Kidney (tissue), 13 donors: ENCODE measurements at regions not wholly inside any gene's neighbourhood (a gene's known extent, or its start where the extent isn't known, plus 50 kb on each side); places are given as distances from the start of the nearest gene placed in this dataset.
A peak's percentile ranks its signal among the peaks of the same experiment; 100 is the strongest.

Experiments used
- DNase-seq, 5 donors: peaks; one replicate each; pipeline ENCODE4 v3.0.0-alpha.2; 2013 to 2020
- FAIRE-seq: peaks from 2 replicates; lab custom pipeline; 2012; peaks lifted over from hg19 to GRCh38; lab: Jason Lieb, UNC
- H3K27ac ChIP-seq, 2 donors: one replicate each; pipeline ENCODE4 v1.7.0; 2013; ENCODE audit warnings: low read depth in 2 of 2, low read length in 2 of 2, inconsistent platforms in 1 of 2
- H3K27me3 ChIP-seq: one replicate; pipeline ENCODE4 v1.7.1; 2013; ENCODE audit warnings: low read length, inconsistent platforms; ENCODE audit not compliant: control insufficient read depth, insufficient read depth
- H3K36me3 ChIP-seq, 3 donors: one replicate each; pipeline versions ENCODE4 v1.7.0 to v1.7.1; 2013; ENCODE audit warnings: low read length in 3 of 3, control low read depth in 1 of 3, inconsistent platforms in 1 of 3; ENCODE audit not compliant: insufficient read depth in 3 of 3, control insufficient read depth in 2 of 3
- H3K4me1 ChIP-seq, 3 donors: one replicate each; pipeline versions ENCODE4 v1.7.0 to v1.7.1; 2013; ENCODE audit warnings: low read length in 3 of 3, inconsistent platforms in 1 of 3, low read depth in 1 of 3; ENCODE audit not compliant: control insufficient read depth in 2 of 3, insufficient read depth in 2 of 3
- H3K4me3 ChIP-seq, 3 donors: one replicate each; pipeline versions ENCODE4 v1.7.0 to v1.8.1; 2013; ENCODE audit warnings: low read length in 3 of 3, control low read depth in 1 of 3, inconsistent platforms in 1 of 3
- H3K9ac ChIP-seq, 3 donors: one replicate each; pipeline versions ENCODE4 v1.7.0 to v1.7.1; 2013; ENCODE audit warnings: low read length in 3 of 3, control low read depth in 1 of 3, inconsistent platforms in 1 of 3
- H3K9me3 ChIP-seq, 3 donors: one replicate each; pipeline versions ENCODE4 v1.7.0 to v1.7.1; 2013; ENCODE audit warnings: low read length in 3 of 3, control low read depth in 1 of 3, inconsistent platforms in 1 of 3; ENCODE audit not compliant: control insufficient read depth in 2 of 3, insufficient read depth in 1 of 3
- intact Hi-C: fragments of 100-400 bp; cut with DNase I; formaldehyde crosslinking; loops from one replicate; pipeline ENCODE4 v1.11.1; 2022
- TF ChIP-seq, protein P1 (sequence below): IDR thresholded peaks from 3 replicates; pipeline ENCODE4 v1.5.1; 2012; ENCODE audit warnings: mild to moderate bottlenecking, moderate library complexity, borderline replicate concordance; ENCODE audit not compliant: insufficient read depth; ENCODE audit errors: extremely low read depth
- donor health status: control.
- donor health status: control.
- donor health status: control.
- donor health status: control.
- donor health status: control.
- donor health status: DM: yes; HTN: yes; CAD: no.
- donor health status: Normal renal cell carcinoma (clear cell type).

GRCh38 chr1:17979815-17980214 lies 127.8 kb upstream of the IGSF21 start:
- intact Hi-C loops, result no loop called here
- TF ChIP-seq, protein P1, sequence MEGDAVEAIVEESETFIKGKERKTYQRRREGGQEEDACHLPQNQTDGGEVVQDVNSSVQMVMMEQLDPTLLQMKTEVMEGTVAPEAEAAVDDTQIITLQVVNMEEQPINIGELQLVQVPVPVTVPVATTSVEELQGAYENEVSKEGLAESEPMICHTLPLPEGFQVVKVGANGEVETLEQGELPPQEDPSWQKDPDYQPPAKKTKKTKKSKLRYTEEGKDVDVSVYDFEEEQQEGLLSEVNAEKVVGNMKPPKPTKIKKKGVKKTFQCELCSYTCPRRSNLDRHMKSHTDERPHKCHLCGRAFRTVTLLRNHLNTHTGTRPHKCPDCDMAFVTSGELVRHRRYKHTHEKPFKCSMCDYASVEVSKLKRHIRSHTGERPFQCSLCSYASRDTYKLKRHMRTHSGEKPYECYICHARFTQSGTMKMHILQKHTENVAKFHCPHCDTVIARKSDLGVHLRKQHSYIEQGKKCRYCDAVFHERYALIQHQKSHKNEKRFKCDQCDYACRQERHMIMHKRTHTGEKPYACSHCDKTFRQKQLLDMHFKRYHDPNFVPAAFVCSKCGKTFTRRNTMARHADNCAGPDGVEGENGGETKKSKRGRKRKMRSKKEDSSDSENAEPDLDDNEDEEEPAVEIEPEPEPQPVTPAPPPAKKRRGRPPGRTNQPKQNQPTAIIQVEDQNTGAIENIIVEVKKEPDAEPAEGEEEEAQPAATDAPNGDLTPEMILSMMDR, result no peak
- DNase-seq (no peak), FAIRE-seq (no peak)
- H3K9me3 ChIP-seq, result no peaks in the 10 kb centered on the region
- no peak overlapping the region for H3K9ac ChIP-seq
- H3K4me1 ChIP-seq, result no peaks in the 10 kb centered on the region
- no peak overlapping the region for H3K4me3 ChIP-seq
- H3K36me3 ChIP-seq, result no peaks in the 10 kb centered on the region
- no peak overlapping the region for H3K27ac ChIP-seq
- no peaks in the 10 kb centered on the region for H3K27me3 ChIP-seq

DNA sequence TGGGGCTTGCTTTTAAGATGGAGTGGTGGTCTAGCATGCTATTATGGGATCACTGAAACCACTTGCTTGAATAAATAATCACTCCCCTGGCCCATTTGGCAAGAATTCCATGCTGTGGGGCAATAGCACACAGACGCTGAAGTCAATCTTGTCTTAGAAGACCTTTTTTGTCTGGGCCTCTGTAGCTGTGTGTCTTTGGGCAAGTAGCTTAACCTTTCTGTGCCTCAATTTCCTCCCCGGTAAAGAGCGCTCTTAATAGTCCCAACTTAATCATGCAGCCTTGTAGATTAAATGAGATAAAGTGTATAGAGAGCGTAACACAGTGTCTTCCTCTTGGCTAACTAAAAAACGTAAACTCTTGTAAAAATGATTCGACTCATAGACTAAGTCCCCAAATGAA lies 125.4 kb upstream of the IGSF21 start:
- Histone ChIP-seq H3K4me3 (no peak overlapping the region), H3K9me3 (peaks cover 0 to 7% (median 0%) of the 10 kb centered on the region in 3 donors), H3K4me1 (no peaks in the 10 kb centered on the region), H3K9ac (no peak overlapping the region), H3K36me3 (no peaks in the 10 kb centered on the region), H3K27ac (no peak overlapping the region), H3K27me3 (no peaks in the 10 kb centered on the region)
- intact Hi-C loops, result no loop called here
- DNase-seq (no peak), FAIRE-seq (no peak)
- TF ChIP-seq, protein P1, result no peak

DNA sequence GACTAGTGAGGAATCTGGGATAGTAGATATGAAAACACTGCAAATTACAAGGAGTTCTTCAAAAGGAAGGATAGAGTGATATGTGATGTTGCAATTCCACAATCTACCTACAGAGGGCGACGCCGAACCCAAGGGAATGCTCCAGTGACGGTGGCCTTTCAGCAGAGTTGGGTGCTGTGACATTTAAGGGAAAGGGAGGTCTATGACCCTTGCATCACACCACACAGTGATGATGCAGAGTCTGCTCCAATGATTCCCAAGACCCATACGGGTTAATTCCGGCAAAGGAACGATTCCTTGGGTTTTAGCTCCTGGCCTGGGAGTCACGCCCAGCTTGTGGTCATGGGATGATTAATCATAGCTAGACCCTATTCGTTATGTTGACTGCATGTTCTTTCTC lies 123.0 kb upstream of the IGSF21 start:
- H3K4me1 ChIP-seq, result no peaks in the 10 kb centered on the region
- DNase-seq, result peak in 2 of 5 donors; percentile 4 to 14
- intact Hi-C loops, result no loop called here
- peaks cover 0 to 7% (median 0%) of the 10 kb centered on the region in 3 donors for H3K9me3 ChIP-seq
- no peak overlapping the region for H3K9ac ChIP-seq
- TF ChIP-seq, protein P1, result peak; percentile 52
- H3K36me3 ChIP-seq, result no peaks in the 10 kb centered on the region
- H3K27me3 ChIP-seq, result no peaks in the 10 kb centered on the region
- no peak overlapping the region for H3K4me3 ChIP-seq
- no peak for FAIRE-seq
- H3K27ac ChIP-seq, result no peak overlapping the region

DNA sequence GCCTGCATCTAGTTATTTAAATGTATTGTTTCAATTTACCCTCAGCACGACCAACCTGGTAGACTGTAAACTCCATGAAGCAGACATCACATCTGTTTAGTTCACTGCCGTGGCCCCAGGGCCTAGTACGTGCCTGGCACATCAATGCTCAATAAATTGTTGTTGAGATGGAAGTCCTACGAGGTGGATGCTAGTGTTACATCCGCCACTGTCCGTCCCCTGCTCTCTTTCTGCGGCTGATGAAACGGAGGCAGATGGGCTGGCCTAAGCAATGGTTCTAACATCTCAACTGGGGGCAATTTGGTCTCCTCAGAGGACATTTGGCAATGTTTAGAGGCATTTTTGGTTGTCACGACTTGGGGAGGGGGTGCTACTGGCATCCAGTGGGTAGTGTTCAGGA lies 121.4 kb upstream of the IGSF21 start:
- intact Hi-C loops, result no loop called here
- no peak overlapping the region for H3K9ac ChIP-seq
- FAIRE-seq, result no peak
- H3K27ac ChIP-seq, result no peak overlapping the region
- no peak overlapping the region for H3K4me3 ChIP-seq
- H3K9me3 ChIP-seq, result peaks cover 0 to 7% (median 0%) of the 10 kb centered on the region in 3 donors
- H3K27me3 ChIP-seq, result no peaks in the 10 kb centered on the region
- DNase-seq, result no peak
- no peaks in the 10 kb centered on the region for H3K36me3 ChIP-seq
- TF ChIP-seq, protein P1, result no peak
- no peaks in the 10 kb centered on the region for H3K4me1 ChIP-seq
